ENCODE measurements at regions not wholly inside any gene's neighbourhood (a gene's known extent, or its start where the extent isn't known, plus 50 kb on each side); places are given as distances from the start of the nearest gene placed in this dataset.

GRCh38 chr7:34275624-34276023, 370.3 kb downstream of the BMPER start:
- no peak for DNase-seq (ENCODE audit: low read depth)

- peak; percentile 54 for DNase-seq (ENCODE audit: low read depth)
These were observed 371.9 kb downstream of the BMPER start for GRCh38 chr7:34277016-34277802.

- peak; percentile 45 for DNase-seq (ENCODE audit: low read depth)
These were observed 372.5 kb downstream of the BMPER start for GRCh38 chr7:34277803-34278199.

- peak; percentile 27 for DNase-seq (ENCODE audit: low read depth)
These were observed 375.9 kb downstream of the BMPER start for GRCh38 chr7:34281260-34281659.

GRCh38 chr7:34282271-34282670, 375.7 kb upstream of the NPSR1 start:
- peak; percentile 18 for DNase-seq (ENCODE audit: low read depth)

- DNase-seq (ENCODE audit: low read depth), result peak; percentile 72
These were observed 361.4 kb upstream of the NPSR1 start for GRCh38 chr7:34296663-34297062.

- no peak for DNase-seq (ENCODE audit: low read depth)
These were observed 359.5 kb upstream of the NPSR1 start for GRCh38 chr7:34298492-34299013.

- DNase-seq (ENCODE audit: low read depth), result no peak
These were observed 359.0 kb upstream of the NPSR1 start for GRCh38 chr7:34299066-34299465.

GRCh38 chr7:34307540-34307939, 350.5 kb upstream of the NPSR1 start:
- no peak for DNase-seq (ENCODE audit: low read depth)

- DNase-seq (ENCODE audit: low read depth), result no peak
These were observed 349.4 kb upstream of the NPSR1 start for GRCh38 chr7:34308595-34308994.

GRCh38 chr7:34309116-34309515, 348.9 kb upstream of the NPSR1 start:
- DNase-seq (ENCODE audit: low read depth), result no peak

- no peak for DNase-seq (ENCODE audit: low read depth)
These were observed 348.4 kb upstream of the NPSR1 start for GRCh38 chr7:34309584-34309983.

GRCh38 chr7:34311591-34311990, 346.4 kb upstream of the NPSR1 start:
- DNase-seq (ENCODE audit: low read depth), result peak; percentile 36

GRCh38 chr7:34312624-34313023, 345.4 kb upstream of the NPSR1 start:
- DNase-seq (ENCODE audit: low read depth), result no peak

- peak; percentile 45 for DNase-seq (ENCODE audit: low read depth)
These were observed 344.7 kb upstream of the NPSR1 start for GRCh38 chr7:34313289-34313688.

- DNase-seq (ENCODE audit: low read depth), result peak; percentile 94
These were observed 343.0 kb upstream of the NPSR1 start for GRCh38 chr7:34315032-34315431.

- no peak for DNase-seq (ENCODE audit: low read depth)
These were observed 341.0 kb upstream of the NPSR1 start for GRCh38 chr7:34317039-34317438.

GRCh38 chr7:34320412-34320811, 337.6 kb upstream of the NPSR1 start:
- DNase-seq (ENCODE audit: low read depth), result no peak

- DNase-seq (ENCODE audit: low read depth), result peak; percentile 92
These were observed 336.9 kb upstream of the NPSR1 start for GRCh38 chr7:34320926-34321661.

- no peak for DNase-seq (ENCODE audit: low read depth)
These were observed 335.2 kb upstream of the NPSR1 start for GRCh38 chr7:34322841-34323240.

GRCh38 chr7:34327681-34328080, 330.3 kb upstream of the NPSR1 start:
- peak; percentile 79 for DNase-seq (ENCODE audit: low read depth)

GRCh38 chr7:34330308-34330707, 327.7 kb upstream of the NPSR1 start:
- DNase-seq (ENCODE audit: low read depth), result no peak

- DNase-seq (ENCODE audit: low read depth), result no peak
These were observed 326.9 kb upstream of the NPSR1 start for GRCh38 chr7:34331102-34331501.
